ENCODE measurements at regions not wholly inside any gene's neighbourhood (a gene's known extent, or its start where the extent isn't known, plus 50 kb on each side); places are given as distances from the start of the nearest gene placed in this dataset.

GRCh38 chr1:55420929-55421716 is 206.0 kb upstream of the USP24 start:
- in situ Hi-C loops (cut with HindIII; ENCODE audit: low sequenced_read_pairs): no loop called here

GRCh38 chr1:55420026-55420425 is 204.9 kb upstream of the USP24 start:
- in situ Hi-C loops (cut with HindIII; ENCODE audit: low sequenced_read_pairs): no loop called here

GRCh38 chr1:55418208-55419000 is 203.2 kb upstream of the USP24 start:
- in situ Hi-C loops (cut with HindIII; ENCODE audit: low sequenced_read_pairs): no loop called here

- in situ Hi-C loops (cut with HindIII; ENCODE audit: low sequenced_read_pairs): no loop called here
Observed at GRCh38 chr1:55416164-55416842, 201.1 kb upstream of the USP24 start.

GRCh38 chr1:55413286-55413685 is 198.1 kb upstream of the USP24 start:
- in situ Hi-C loops (cut with HindIII; ENCODE audit: low sequenced_read_pairs): no loop called here

- in situ Hi-C loops (cut with HindIII; ENCODE audit: low sequenced_read_pairs): no loop called here
Observed at GRCh38 chr1:55412060-55412459, 196.9 kb upstream of the USP24 start.

GRCh38 chr1:55402671-55403464 is 187.7 kb upstream of the USP24 start:
- in situ Hi-C loops (cut with HindIII; ENCODE audit: low sequenced_read_pairs): no loop called here

- in situ Hi-C loops (cut with HindIII; ENCODE audit: low sequenced_read_pairs): no loop called here
Observed at GRCh38 chr1:55402142-55402541, 187.0 kb upstream of the USP24 start.

- in situ Hi-C loops (cut with HindIII; ENCODE audit: low sequenced_read_pairs): no loop called here
Observed at GRCh38 chr1:55400508-55400907, 185.3 kb upstream of the USP24 start.

GRCh38 chr1:55399346-55399745 is 184.2 kb upstream of the USP24 start:
- in situ Hi-C loops (cut with HindIII; ENCODE audit: low sequenced_read_pairs): no loop called here

- in situ Hi-C loops (cut with HindIII; ENCODE audit: low sequenced_read_pairs): no loop called here
Observed at GRCh38 chr1:55396381-55396891, 181.3 kb upstream of the USP24 start.

- in situ Hi-C loops (cut with HindIII; ENCODE audit: low sequenced_read_pairs): no loop called here
Observed at GRCh38 chr1:55388960-55389359, 173.8 kb upstream of the USP24 start.

- in situ Hi-C loops (cut with HindIII; ENCODE audit: low sequenced_read_pairs): no loop called here
Observed at GRCh38 chr1:55387145-55387544, 172.0 kb upstream of the USP24 start.

- in situ Hi-C loops (cut with HindIII; ENCODE audit: low sequenced_read_pairs): no loop called here
Observed at GRCh38 chr1:55386456-55386855, 171.3 kb upstream of the USP24 start.

GRCh38 chr1:55385402-55386018 is 170.3 kb upstream of the USP24 start:
- in situ Hi-C loops (cut with HindIII; ENCODE audit: low sequenced_read_pairs): no loop called here

- in situ Hi-C loops (cut with HindIII; ENCODE audit: low sequenced_read_pairs): no loop called here
Observed at GRCh38 chr1:55384637-55385036, 169.5 kb upstream of the USP24 start.

GRCh38 chr1:55382806-55383305 is 167.7 kb upstream of the USP24 start:
- in situ Hi-C loops (cut with HindIII; ENCODE audit: low sequenced_read_pairs): no loop called here

GRCh38 chr1:55381983-55382382 is 166.8 kb upstream of the USP24 start:
- in situ Hi-C loops (cut with HindIII; ENCODE audit: low sequenced_read_pairs): no loop called here

- in situ Hi-C loops (cut with HindIII; ENCODE audit: low sequenced_read_pairs): no loop called here
Observed at GRCh38 chr1:55381491-55381890, 166.3 kb upstream of the USP24 start.

- in situ Hi-C loops (cut with HindIII; ENCODE audit: low sequenced_read_pairs): no loop called here
Observed at GRCh38 chr1:55380355-55380970, 165.3 kb upstream of the USP24 start.

Measured in endothelial cell of hepatic sinusoid (primary cell).